GM12865 (cell line): ENCODE measurements at regions not wholly inside any gene's neighbourhood (a gene's known extent, or its start where the extent isn't known, plus 50 kb on each side); places are given as distances from the start of the nearest gene placed in this dataset.

ENCODE experiments used
- DNase-seq: peaks from one replicate; pipeline ENCODE4 v3.0.0; 2010; ENCODE audit warnings: low read depth
- H3K4me3 ChIP-seq: 2 replicates; pipeline ENCODE4 v1.5.1; 2011; ENCODE audit warnings: mild to moderate bottlenecking, low read depth, low read length, control low read depth
- TF ChIP-seq, protein P1 (sequence below): IDR thresholded peaks from 2 replicates; pipeline ENCODE4 v1.5.1; 2011; ENCODE audit warnings: low read length, control low read depth, low read depth, inconsistent platforms; ENCODE audit not compliant: insufficient read depth; ENCODE audit errors: missing control alignments

DNA sequence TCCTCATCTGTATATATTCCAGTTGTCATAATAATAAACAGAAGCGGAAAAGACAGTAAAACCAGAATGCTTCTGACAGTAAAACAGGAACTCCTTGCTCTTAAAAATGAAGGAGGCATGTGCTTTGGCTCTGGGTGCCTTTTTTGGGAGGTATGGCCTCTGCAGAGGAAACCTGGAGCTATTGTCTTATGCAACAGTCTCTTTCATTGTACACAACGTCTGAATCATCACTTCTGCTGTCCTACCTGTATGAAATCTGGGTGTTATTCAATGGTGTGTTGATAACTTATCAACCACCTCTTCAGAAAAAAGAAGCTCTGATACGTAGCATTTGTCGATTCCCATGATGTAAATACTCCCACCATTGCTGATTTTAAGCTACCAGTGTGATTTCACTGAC lies 64.8 kb downstream of the CDCA7 start:
- no peak overlapping the region for H3K4me3 ChIP-seq
- TF ChIP-seq, protein P1, sequence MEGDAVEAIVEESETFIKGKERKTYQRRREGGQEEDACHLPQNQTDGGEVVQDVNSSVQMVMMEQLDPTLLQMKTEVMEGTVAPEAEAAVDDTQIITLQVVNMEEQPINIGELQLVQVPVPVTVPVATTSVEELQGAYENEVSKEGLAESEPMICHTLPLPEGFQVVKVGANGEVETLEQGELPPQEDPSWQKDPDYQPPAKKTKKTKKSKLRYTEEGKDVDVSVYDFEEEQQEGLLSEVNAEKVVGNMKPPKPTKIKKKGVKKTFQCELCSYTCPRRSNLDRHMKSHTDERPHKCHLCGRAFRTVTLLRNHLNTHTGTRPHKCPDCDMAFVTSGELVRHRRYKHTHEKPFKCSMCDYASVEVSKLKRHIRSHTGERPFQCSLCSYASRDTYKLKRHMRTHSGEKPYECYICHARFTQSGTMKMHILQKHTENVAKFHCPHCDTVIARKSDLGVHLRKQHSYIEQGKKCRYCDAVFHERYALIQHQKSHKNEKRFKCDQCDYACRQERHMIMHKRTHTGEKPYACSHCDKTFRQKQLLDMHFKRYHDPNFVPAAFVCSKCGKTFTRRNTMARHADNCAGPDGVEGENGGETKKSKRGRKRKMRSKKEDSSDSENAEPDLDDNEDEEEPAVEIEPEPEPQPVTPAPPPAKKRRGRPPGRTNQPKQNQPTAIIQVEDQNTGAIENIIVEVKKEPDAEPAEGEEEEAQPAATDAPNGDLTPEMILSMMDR, result no peak
- no peak for DNase-seq

- TF ChIP-seq, protein P1, result no peak
- no peak for DNase-seq
Measured at GRCh38 chr2:173424886-173425285, 70.2 kb downstream of the CDCA7 start.

DNA sequence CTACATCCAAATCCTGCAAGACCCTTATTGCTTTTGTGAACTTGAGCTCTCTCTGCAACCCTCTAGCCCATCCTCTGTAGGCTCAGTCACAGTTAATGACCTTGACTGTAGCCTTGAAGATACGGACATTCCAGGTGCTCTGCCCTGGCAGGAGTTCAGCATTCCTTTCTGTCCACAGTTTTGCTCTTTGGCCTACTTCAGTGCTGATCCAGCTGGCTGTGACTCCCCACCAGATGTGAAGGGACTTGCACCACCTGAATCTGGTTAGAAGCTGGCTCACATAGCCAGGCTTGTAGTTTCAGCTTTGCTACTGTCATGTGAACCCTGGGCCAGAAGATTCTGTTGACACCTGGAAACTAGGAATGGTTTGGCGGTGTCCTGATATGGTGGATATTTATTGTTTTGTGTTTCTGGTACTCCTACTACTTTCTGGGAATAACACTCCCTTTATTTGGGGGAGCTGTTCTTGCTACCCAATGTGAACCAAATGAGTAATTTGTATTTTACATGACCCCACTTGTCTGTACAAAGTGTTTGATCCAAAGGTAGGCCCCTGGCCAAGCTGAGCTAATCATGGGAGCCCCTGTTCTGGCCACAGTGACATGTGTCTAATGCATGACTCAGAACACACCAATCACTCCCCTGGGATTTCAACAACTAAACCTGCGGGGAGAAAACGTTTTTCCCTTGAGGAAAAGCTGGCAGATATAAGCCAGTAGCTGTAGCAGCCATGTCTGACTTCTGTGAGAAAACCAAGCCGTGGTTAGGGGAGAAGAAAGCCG lies 73.4 kb downstream of the CDCA7 start:
- no peak overlapping the region for H3K4me3 ChIP-seq
- DNase-seq, result no peak
- TF ChIP-seq, protein P1, result no peak

More at GRCh38 chr2:173424886-173425285, 70.2 kb downstream of the CDCA7 start:
- no peak overlapping the region for H3K4me3 ChIP-seq

- TF ChIP-seq, protein P1, result no peak
- DNase-seq, result no peak
- no peak overlapping the region for H3K4me3 ChIP-seq
Measured at GRCh38 chr2:173431191-173431590, 76.5 kb downstream of the CDCA7 start.

GRCh38 chr2:173432049-173432754 lies 77.5 kb downstream of the CDCA7 start:
- H3K4me3 ChIP-seq, result no peak overlapping the region
- TF ChIP-seq, protein P1, result no peak
- no peak for DNase-seq

DNA sequence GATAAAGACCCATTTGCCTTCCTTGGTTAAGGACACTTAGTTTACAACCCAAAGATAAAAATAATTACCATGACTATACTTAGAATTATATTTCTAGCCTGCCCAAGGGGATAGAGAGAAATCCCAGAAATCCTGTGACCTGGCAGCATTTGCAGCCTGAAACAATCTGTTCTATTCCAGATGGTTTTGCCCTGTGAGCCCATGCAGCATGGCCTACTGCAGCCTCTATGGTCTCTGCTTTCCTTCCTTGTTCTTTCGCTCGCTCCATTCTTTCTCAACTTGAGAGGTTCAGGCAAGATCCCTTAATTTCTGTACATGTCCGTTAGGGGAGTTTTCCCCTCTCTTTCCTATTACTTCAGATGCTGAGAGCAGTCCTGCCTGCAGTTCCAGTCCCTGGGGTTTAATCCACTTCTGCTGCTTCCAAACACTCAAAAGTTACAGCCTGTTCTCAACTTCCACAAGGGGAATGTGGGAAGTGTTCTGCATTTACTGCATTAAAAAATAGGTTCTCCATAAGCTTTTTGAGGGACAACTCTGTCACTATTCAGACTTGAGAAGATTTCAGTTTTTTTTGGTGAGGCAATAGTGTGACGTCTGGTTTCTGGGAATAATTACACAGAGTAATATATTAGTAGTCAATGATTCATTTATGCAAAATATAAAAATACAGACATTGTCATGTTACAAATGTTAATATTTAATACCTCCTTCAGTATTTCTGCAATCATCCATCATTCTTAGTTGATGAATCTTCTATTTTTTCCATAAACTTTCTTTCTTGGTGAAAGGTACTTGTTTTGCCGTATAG lies 80.3 kb downstream of the CDCA7 start:
- TF ChIP-seq, protein P1, result no peak
- no peak for DNase-seq

More for the DNA sequence above, 80.3 kb downstream of the CDCA7 start:
- no peak overlapping the region for H3K4me3 ChIP-seq
